ENCODE measurements at regions not wholly inside any gene's neighbourhood (a gene's known extent, or its start where the extent isn't known, plus 50 kb on each side); places are given as distances from the start of the nearest gene placed in this dataset.

- no peak for DNase-seq (ENCODE audit: low spot score)
These were observed 321.3 kb downstream of the SIPA1L2 start for GRCh38 chr1:232308616-232309015.

- DNase-seq (ENCODE audit: low spot score): no peak
These were observed 322.5 kb downstream of the SIPA1L2 start for GRCh38 chr1:232307296-232308017.

GRCh38 chr1:232306269-232306961 is 323.5 kb downstream of the SIPA1L2 start:
- peak; percentile 2 for DNase-seq (ENCODE audit: low spot score)

GRCh38 chr1:232305050-232305449 is 324.9 kb downstream of the SIPA1L2 start:
- no peak for DNase-seq (ENCODE audit: low spot score)

GRCh38 chr1:232303222-232303620 is 326.7 kb downstream of the SIPA1L2 start:
- DNase-seq (ENCODE audit: low spot score): no peak

- DNase-seq (ENCODE audit: low spot score): no peak
These were observed 327.3 kb downstream of the SIPA1L2 start for GRCh38 chr1:232302376-232303221.

- no peak for DNase-seq (ENCODE audit: low spot score)
These were observed 328.7 kb downstream of the SIPA1L2 start for GRCh38 chr1:232301246-232301645.

- no peak for DNase-seq (ENCODE audit: low spot score)
These were observed 329.5 kb downstream of the SIPA1L2 start for GRCh38 chr1:232300466-232300865.

- DNase-seq (ENCODE audit: low spot score): no peak
These were observed 333.5 kb downstream of the SIPA1L2 start for GRCh38 chr1:232296461-232296860.

GRCh38 chr1:232293361-232293760 is 336.6 kb downstream of the SIPA1L2 start:
- no peak for DNase-seq (ENCODE audit: low spot score)

- no peak for DNase-seq (ENCODE audit: low spot score)
These were observed 337.1 kb downstream of the SIPA1L2 start for GRCh38 chr1:232292818-232293217.

- DNase-seq (ENCODE audit: low spot score): no peak
These were observed 337.7 kb downstream of the SIPA1L2 start for GRCh38 chr1:232292239-232292638.

- no peak for DNase-seq (ENCODE audit: low spot score)
These were observed 338.3 kb downstream of the SIPA1L2 start for GRCh38 chr1:232291681-232292080.

GRCh38 chr1:232291261-232291660 is 338.7 kb downstream of the SIPA1L2 start:
- no peak for DNase-seq (ENCODE audit: low spot score)

- DNase-seq (ENCODE audit: low spot score): no peak
These were observed 339.4 kb downstream of the SIPA1L2 start for GRCh38 chr1:232290570-232290969.

- no peak for DNase-seq (ENCODE audit: low spot score)
These were observed 342.0 kb downstream of the SIPA1L2 start for GRCh38 chr1:232287676-232288569.

GRCh38 chr1:232285138-232285537 is 344.8 kb downstream of the SIPA1L2 start:
- DNase-seq (ENCODE audit: low spot score): no peak

- DNase-seq (ENCODE audit: low spot score): no peak
These were observed 346.1 kb downstream of the SIPA1L2 start for GRCh38 chr1:232283864-232284263.

- DNase-seq (ENCODE audit: low spot score): no peak
These were observed 347.4 kb downstream of the SIPA1L2 start for GRCh38 chr1:232282498-232282897.

GRCh38 chr1:232280910-232281309 is 349.0 kb downstream of the SIPA1L2 start:
- no peak for DNase-seq (ENCODE audit: low spot score)

- no peak for DNase-seq (ENCODE audit: low spot score)
These were observed 350.0 kb downstream of the SIPA1L2 start for GRCh38 chr1:232279909-232280400.

All from globus pallidus (tissue), 1 donor.